ENCODE measurements at regions not wholly inside any gene's neighbourhood (a gene's known extent, or its start where the extent isn't known, plus 50 kb on each side); places are given as distances from the start of the nearest gene placed in this dataset.

GRCh38 chr13:80921541-80921940 lies 580.6 kb upstream of the SPRY2 start:
- Histone ChIP-seq H3K4me1 (ENCODE audit: control insufficient read depth, insufficient read depth, low read length) (no peaks in the 10 kb centered on the region), H4K20me1 (ENCODE audit: control insufficient read depth, insufficient read depth) (no peaks in the 10 kb centered on the region), H3K27me3 (replicated peaks in 1 of 2; ENCODE audit: control insufficient read depth in 2 of 2, insufficient read depth in 2 of 2, low read length in 1 of 2) (no peaks in the 10 kb centered on the region), H2AFZ (ENCODE audit: control insufficient read depth, low read depth, low read length) (no peak overlapping the region), H3K27ac (ENCODE audit: control insufficient read depth, insufficient read depth) (no peak overlapping the region), H3K79me2 (ENCODE audit: control insufficient read depth, insufficient read depth, low read length) (no peaks in the 10 kb centered on the region), H3K9ac (ENCODE audit: control insufficient read depth, insufficient read depth, low read length) (no peak overlapping the region), H3K4me3 (no peak overlapping the region), H3K4me2 (ENCODE audit: control insufficient read depth, insufficient read depth) (no peak overlapping the region), H3K36me3 (ENCODE audit: control insufficient read depth in 2 of 2, insufficient read depth in 2 of 2, low read length in 1 of 2) (no peaks in the 10 kb centered on the region), H3K9me3 (replicated peaks; ENCODE audit: control insufficient read depth, insufficient read depth, low read length) (no peaks in the 10 kb centered on the region)
- in situ Hi-C loops (cut with MboI) = no loop called here
- WGBS (ENCODE audit: insufficient coverage, insufficient replicate concordance, low lambda C conversion rate, missing lambda C conversion rate) = 43% methylated on average over 2 of the region's 2 CpGs
- BruUV-seq (replicated peaks) = no TSS peak
- ChIA-PET RAD21 (ENCODE audit: unreplicated experiment) (interaction anchor here (1.3 kb wide), 1 partner anchor 560 kb away, joined by 4 read pairs; no protein-coding TSS in a partner anchor), SMC1A (ENCODE audit: uncharacterized antibody, unreplicated experiment) (interaction anchor here (0.7 to 1.0 kb wide), 2 partner anchors 14 to 153 kb away, joined by 3 read pairs; no protein-coding TSS in a partner anchor), CTCF (interaction anchor here (0.8 kb wide), 1 partner anchor 470 kb away, joined by 3 read pairs; no protein-coding TSS in a partner anchor), POLR2A (no interaction called here)
- FAIRE-seq = no peak
- ATAC-seq = no peak
- no peak for TF ChIP-seq SUPT20H (IDR thresholded peaks at IDR 0.05; ENCODE audit: borderline replicate concordance, control insufficient read depth, low read depth, low read length)
- TF ChIP-seq STAT3 (IDR thresholded peaks at IDR 0.05; ENCODE audit: low read depth, low read length) = no peak
- no peak for TF ChIP-seq PAX5 (IDR thresholded peaks at IDR 0.05; ENCODE audit: borderline replicate concordance, low read depth, low read length)
- TF ChIP-seq EED (IDR thresholded peaks at IDR 0.05; ENCODE audit: low read depth) = no peak
- TF ChIP-seq E4F1 (IDR thresholded peaks at IDR 0.05; ENCODE audit: borderline replicate concordance, partially characterized antibody) = no peak
- TF ChIP-seq, protein P1, sequence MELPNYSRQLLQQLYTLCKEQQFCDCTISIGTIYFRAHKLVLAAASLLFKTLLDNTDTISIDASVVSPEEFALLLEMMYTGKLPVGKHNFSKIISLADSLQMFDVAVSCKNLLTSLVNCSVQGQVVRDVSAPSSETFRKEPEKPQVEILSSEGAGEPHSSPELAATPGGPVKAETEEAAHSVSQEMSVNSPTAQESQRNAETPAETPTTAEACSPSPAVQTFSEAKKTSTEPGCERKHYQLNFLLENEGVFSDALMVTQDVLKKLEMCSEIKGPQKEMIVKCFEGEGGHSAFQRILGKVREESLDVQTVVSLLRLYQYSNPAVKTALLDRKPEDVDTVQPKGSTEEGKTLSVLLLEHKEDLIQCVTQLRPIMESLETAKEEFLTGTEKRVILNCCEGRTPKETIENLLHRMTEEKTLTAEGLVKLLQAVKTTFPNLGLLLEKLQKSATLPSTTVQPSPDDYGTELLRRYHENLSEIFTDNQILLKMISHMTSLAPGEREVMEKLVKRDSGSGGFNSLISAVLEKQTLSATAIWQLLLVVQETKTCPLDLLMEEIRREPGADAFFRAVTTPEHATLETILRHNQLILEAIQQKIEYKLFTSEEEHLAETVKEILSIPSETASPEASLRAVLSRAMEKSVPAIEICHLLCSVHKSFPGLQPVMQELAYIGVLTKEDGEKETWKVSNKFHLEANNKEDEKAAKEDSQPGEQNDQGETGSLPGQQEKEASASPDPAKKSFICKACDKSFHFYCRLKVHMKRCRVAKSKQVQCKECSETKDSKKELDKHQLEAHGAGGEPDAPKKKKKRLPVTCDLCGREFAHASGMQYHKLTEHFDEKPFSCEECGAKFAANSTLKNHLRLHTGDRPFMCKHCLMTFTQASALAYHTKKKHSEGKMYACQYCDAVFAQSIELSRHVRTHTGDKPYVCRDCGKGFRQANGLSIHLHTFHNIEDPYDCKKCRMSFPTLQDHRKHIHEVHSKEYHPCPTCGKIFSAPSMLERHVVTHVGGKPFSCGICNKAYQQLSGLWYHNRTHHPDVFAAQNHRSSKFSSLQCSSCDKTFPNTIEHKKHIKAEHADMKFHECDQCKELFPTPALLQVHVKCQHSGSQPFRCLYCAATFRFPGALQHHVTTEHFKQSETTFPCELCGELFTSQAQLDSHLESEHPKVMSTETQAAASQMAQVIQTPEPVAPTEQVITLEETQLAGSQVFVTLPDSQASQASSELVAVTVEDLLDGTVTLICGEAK (IDR thresholded peaks at IDR 0.05; ENCODE audit: borderline replicate concordance) = no peak
- TF ChIP-seq POU2F2 (IDR thresholded peaks at IDR 0.05; ENCODE audit: borderline replicate concordance, low read depth, low read length) = no peak
- TF ChIP-seq SRF (IDR thresholded peaks at IDR 0.05; ENCODE audit: low read depth in 2 of 2, low read length in 2 of 2) = no peak
- TF ChIP-seq TCF3 (IDR thresholded peaks at IDR 0.05; ENCODE audit: borderline replicate concordance, insufficient read depth, low read depth, low read length) = no peak
- TF ChIP-seq IRF3 (IDR thresholded peaks at IDR 0.05) = no peak
- intact Hi-C loops (cut with micrococcal nuclease; ENCODE audit: unreplicated experiment) = loop anchor here (5.0 kb wide), 1 partner anchor 579 kb away; the partner anchor contains the start of gene SPRY2
- no peak for DNase-seq (ENCODE audit: low read depth, low spot score)

Data from GM12878 (cell line).